ENCODE measurements at regions not wholly inside any gene's neighbourhood (a gene's known extent, or its start where the extent isn't known, plus 50 kb on each side); places are given as distances from the start of the nearest gene placed in this dataset.

GRCh38 chr18:77784759-77785379 is 535.2 kb downstream of the GALR1 start:
- TF ChIP-seq, protein P1, sequence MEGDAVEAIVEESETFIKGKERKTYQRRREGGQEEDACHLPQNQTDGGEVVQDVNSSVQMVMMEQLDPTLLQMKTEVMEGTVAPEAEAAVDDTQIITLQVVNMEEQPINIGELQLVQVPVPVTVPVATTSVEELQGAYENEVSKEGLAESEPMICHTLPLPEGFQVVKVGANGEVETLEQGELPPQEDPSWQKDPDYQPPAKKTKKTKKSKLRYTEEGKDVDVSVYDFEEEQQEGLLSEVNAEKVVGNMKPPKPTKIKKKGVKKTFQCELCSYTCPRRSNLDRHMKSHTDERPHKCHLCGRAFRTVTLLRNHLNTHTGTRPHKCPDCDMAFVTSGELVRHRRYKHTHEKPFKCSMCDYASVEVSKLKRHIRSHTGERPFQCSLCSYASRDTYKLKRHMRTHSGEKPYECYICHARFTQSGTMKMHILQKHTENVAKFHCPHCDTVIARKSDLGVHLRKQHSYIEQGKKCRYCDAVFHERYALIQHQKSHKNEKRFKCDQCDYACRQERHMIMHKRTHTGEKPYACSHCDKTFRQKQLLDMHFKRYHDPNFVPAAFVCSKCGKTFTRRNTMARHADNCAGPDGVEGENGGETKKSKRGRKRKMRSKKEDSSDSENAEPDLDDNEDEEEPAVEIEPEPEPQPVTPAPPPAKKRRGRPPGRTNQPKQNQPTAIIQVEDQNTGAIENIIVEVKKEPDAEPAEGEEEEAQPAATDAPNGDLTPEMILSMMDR (IDR thresholded peaks at IDR 0.05) = no peak
- no peak for TF ChIP-seq POLR2A (IDR thresholded peaks at IDR 0.05)
